Progenitor cell of endocrine pancreas (in vitro differentiated cells): ENCODE measurements at regions not wholly inside any gene's neighbourhood (a gene's known extent, or its start where the extent isn't known, plus 50 kb on each side); places are given as distances from the start of the nearest gene placed in this dataset.

ENCODE experiments used
- DNase-seq: peaks from one replicate; pipeline ENCODE4 v3.0.0; 2021; ENCODE audit warnings: low spot score; ENCODE audit not compliant: unreplicated experiment
- H3K27ac Mint-ChIP-seq: 2 replicates; pipeline ENCODE4 v1.8.0; 2021; ENCODE audit warnings: mild to moderate bottlenecking, moderate library complexity, mixed read lengths
- H3K27me3 Mint-ChIP-seq: 2 replicates; pipeline ENCODE4 v1.8.0; 2021; ENCODE audit warnings: mixed read lengths
- H3K36me3 Mint-ChIP-seq: 2 replicates; pipeline ENCODE4 v1.8.0; 2022; ENCODE audit warnings: mixed read lengths; ENCODE audit not compliant: insufficient read depth
- H3K4me1 Mint-ChIP-seq: 2 replicates; pipeline ENCODE4 v1.8.0; 2021; ENCODE audit warnings: low read depth, mixed read lengths
- H3K4me3 Mint-ChIP-seq: 2 replicates; pipeline ENCODE4 v1.8.0; 2021; ENCODE audit warnings: low read depth, mild to moderate bottlenecking, moderate library complexity, mixed read lengths
- H3K9me3 Mint-ChIP-seq: 2 replicates; pipeline ENCODE4 v1.8.0; 2021; ENCODE audit warnings: low read depth, mixed read lengths
- CTCF ChIP-seq: fragments of 200-600 bp; sonication (generic); IDR thresholded peaks from one replicate; pipeline ENCODE4 v1.5.0; 2021; ENCODE audit warnings: antibody characterized with exemption, mild to moderate bottlenecking; ENCODE audit not compliant: unreplicated experiment

- H3K4me3 Mint-ChIP-seq = no peak overlapping the region
- H3K27ac Mint-ChIP-seq = no peak overlapping the region
- H3K9me3 Mint-ChIP-seq = no peaks in the 10 kb centered on the region
- DNase-seq = no peak
- no peaks in the 10 kb centered on the region for H3K27me3 Mint-ChIP-seq
- no peak for TF ChIP-seq CTCF
- no peaks in the 10 kb centered on the region for H3K36me3 Mint-ChIP-seq
- H3K4me1 Mint-ChIP-seq = peaks cover 4% of the 10 kb centered on the region
Measured at GRCh38 chr2:22403748-22404147, 981.2 kb upstream of the KLHL29 start.

DNA sequence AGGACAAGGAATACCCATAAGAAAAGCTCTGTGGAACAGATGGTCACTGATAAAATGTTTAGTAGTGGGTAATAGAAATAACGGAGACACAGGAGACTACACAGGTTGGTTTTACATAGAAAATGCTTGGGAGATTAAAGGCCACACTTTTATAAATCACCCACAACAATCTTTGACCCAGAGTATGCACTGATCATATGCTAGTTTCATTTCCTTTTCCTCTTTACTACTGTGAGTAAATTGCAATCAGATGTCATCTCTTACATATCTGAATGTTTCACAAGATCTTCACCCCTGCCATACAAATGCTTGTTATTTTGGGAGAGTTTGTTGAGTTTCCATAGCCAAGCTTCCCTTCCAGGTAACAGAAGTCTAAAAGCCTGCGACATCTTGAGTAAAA is 978.4 kb upstream of the KLHL29 start:
- Mint-ChIP-seq H3K27ac (no peak overlapping the region), H3K9me3 (no peaks in the 10 kb centered on the region), H3K4me3 (no peak overlapping the region), H3K36me3 (no peaks in the 10 kb centered on the region), H3K27me3 (no peaks in the 10 kb centered on the region), H3K4me1 (peaks cover 4% of the 10 kb centered on the region)
- TF ChIP-seq CTCF = no peak
- DNase-seq = no peak

DNA sequence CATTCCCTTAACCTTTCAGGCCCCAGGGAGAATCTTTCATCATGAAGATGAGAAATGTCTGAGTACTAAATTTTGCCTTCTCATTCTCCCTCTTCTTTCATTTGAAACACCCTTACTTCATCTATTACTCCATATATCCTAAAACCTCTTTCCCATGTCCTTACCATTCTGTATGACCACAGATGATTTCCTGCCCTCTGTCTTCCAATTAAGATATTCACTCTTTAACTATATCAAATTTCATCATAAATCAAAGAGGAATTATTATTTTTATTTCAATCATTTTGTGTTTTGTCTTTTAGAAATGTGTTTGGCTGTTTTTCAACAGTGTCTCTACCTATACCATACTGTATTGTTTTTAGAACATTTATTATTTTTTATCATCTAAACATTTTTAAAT is 964.9 kb upstream of the KLHL29 start:
- no peak for TF ChIP-seq CTCF
- Mint-ChIP-seq H3K9me3 (peaks cover 14% of the 10 kb centered on the region), H3K36me3 (peaks cover 1% of the 10 kb centered on the region), H3K27ac (no peak overlapping the region), H3K27me3 (no peaks in the 10 kb centered on the region), H3K4me3 (no peak overlapping the region), H3K4me1 (no peaks in the 10 kb centered on the region)
- DNase-seq = no peak

DNA sequence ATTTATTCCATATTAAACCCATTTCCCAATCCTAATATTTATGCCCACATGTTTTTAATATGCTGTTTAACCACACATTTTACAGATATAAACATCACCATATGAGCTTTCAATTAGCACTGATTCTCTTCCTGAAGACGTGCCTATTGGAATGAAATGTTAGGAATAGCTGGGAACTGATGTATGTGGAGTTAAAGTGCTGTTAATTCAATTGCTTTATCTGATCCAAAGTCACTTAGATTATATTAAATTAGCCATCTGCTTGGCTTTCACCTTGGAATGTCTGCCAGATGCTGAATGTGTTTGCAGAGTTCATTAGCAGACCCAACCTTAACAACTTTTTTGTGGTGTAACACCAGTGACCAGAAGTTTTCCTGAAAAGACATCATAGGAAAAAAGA is 942.9 kb upstream of the KLHL29 start:
- TF ChIP-seq CTCF = no peak
- Mint-ChIP-seq H3K9me3 (no peaks in the 10 kb centered on the region), H3K27ac (no peak overlapping the region), H3K4me1 (no peaks in the 10 kb centered on the region), H3K36me3 (no peaks in the 10 kb centered on the region), H3K4me3 (no peak overlapping the region), H3K27me3 (no peaks in the 10 kb centered on the region)
- no peak for DNase-seq

DNA sequence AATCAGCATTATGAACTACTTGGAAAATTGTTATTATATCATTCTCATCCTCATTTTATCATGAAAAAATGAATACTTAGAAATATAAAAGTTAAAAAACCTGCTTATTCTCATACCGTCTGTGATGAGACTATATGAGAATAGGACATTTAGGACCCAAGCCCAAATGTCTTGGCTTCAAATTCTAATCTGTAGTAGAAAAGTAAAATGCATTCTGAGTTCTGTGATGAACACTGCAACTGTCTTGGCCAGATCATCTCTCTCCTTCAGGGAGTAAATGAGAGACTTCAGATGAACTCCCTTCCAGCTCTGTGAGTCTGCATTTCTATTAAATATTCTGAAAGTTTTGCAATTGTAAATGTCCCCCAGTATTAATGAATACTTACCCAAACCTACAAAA is 940.7 kb upstream of the KLHL29 start:
- no peak overlapping the region for H3K27ac Mint-ChIP-seq
- no peaks in the 10 kb centered on the region for H3K4me1 Mint-ChIP-seq
- no peak overlapping the region for H3K4me3 Mint-ChIP-seq
- TF ChIP-seq CTCF = no peak
- no peaks in the 10 kb centered on the region for H3K27me3 Mint-ChIP-seq
- DNase-seq = no peak
- peaks cover 5% of the 10 kb centered on the region for H3K9me3 Mint-ChIP-seq
- H3K36me3 Mint-ChIP-seq = peaks cover 1% of the 10 kb centered on the region
